Astrocyte (in vitro differentiated cells and primary cell): ENCODE measurements at regions not wholly inside any gene's neighbourhood (a gene's known extent, or its start where the extent isn't known, plus 50 kb on each side); places are given as distances from the start of the nearest gene placed in this dataset.

Experiments used
- DNase-seq: peaks from one replicate; pipeline ENCODE4 v3.0.0-alpha.2; 2010; ENCODE audit warnings: low read depth
- FAIRE-seq: peaks from 2 replicates; lab custom pipeline; 2011; peaks lifted over from hg19 to GRCh38; lab: Jason Lieb, UNC
- H2AFZ ChIP-seq: 2 replicates; pipeline ENCODE4 v1.6.0; 2012; ENCODE audit warnings: low read depth, low read length, inconsistent platforms
- H3K27ac ChIP-seq: 2 replicates; pipeline ENCODE4 v1.5.1; 2011; ENCODE audit warnings: low read depth, low read length, inconsistent platforms
- H3K27me3 ChIP-seq: 2 replicates; pipeline ENCODE4 v1.6.0; 2011; ENCODE audit warnings: low read length, inconsistent platforms; ENCODE audit not compliant: insufficient read depth
- H3K36me3 ChIP-seq: 2 replicates; pipeline ENCODE4 v1.5.1; 2011; ENCODE audit warnings: low read length, inconsistent platforms; ENCODE audit not compliant: insufficient read depth
- H3K4me1 ChIP-seq: 2 replicates; pipeline ENCODE4 v1.5.1; 2011; ENCODE audit warnings: low read length, inconsistent platforms; ENCODE audit not compliant: insufficient read depth
- H3K4me2 ChIP-seq: 2 replicates; pipeline ENCODE4 v1.6.0; 2012; ENCODE audit warnings: low read length, inconsistent platforms
- H3K4me3 ChIP-seq: 2 replicates; pipeline ENCODE4 v1.5.1; 2011; ENCODE audit warnings: low read depth, mild to moderate bottlenecking, low read length, inconsistent platforms; ENCODE audit not compliant: insufficient read depth
- H3K79me2 ChIP-seq: 2 replicates; pipeline ENCODE4 v1.6.0; 2012; ENCODE audit warnings: mild to moderate bottlenecking, low read length, inconsistent platforms; ENCODE audit not compliant: insufficient read depth
- H3K9ac ChIP-seq: 2 replicates; pipeline ENCODE4 v1.6.0; 2012; ENCODE audit warnings: mild to moderate bottlenecking, low read length, inconsistent platforms
- H3K9me3 ChIP-seq: 2 replicates; pipeline ENCODE4 v1.5.1; 2012; ENCODE audit warnings: low read depth, mild to moderate bottlenecking, low read length, inconsistent platforms; ENCODE audit not compliant: insufficient read depth
- H4K20me1 ChIP-seq: 2 replicates; pipeline ENCODE4 v1.6.0; 2012; ENCODE audit warnings: low read length, inconsistent platforms; ENCODE audit not compliant: insufficient read depth
- H3K27ac Mint-ChIP-seq: one replicate; pipeline ENCODE4 v1.8.0; 2021; ENCODE audit warnings: mild to moderate bottlenecking, mixed read lengths; ENCODE audit not compliant: unreplicated experiment
- H3K27me3 Mint-ChIP-seq: one replicate; pipeline ENCODE4 v1.8.0; 2021; ENCODE audit warnings: low read depth, mixed read lengths; ENCODE audit not compliant: unreplicated experiment
- H3K36me3 Mint-ChIP-seq: one replicate; pipeline ENCODE4 v1.8.0; 2021; ENCODE audit warnings: low read depth, mixed read lengths; ENCODE audit not compliant: unreplicated experiment
- H3K4me1 Mint-ChIP-seq: one replicate; pipeline ENCODE4 v1.8.0; 2021; ENCODE audit warnings: low read depth, mixed read lengths; ENCODE audit not compliant: unreplicated experiment
- H3K4me3 Mint-ChIP-seq: one replicate; pipeline ENCODE4 v1.8.0; 2021; ENCODE audit warnings: mild to moderate bottlenecking, moderate library complexity, mixed read lengths; ENCODE audit not compliant: unreplicated experiment
- H3K9me3 Mint-ChIP-seq: one replicate; pipeline ENCODE4 v1.8.0; 2021; ENCODE audit warnings: mild to moderate bottlenecking, mixed read lengths; ENCODE audit not compliant: unreplicated experiment
- EZH2 ChIP-seq: IDR thresholded peaks from 2 replicates; pipeline ENCODE4 v1.6.1; 2012; ENCODE audit warnings: mild to moderate bottlenecking, low read length, inconsistent platforms; ENCODE audit not compliant: insufficient read depth
- TF ChIP-seq, protein P1 (sequence below): IDR thresholded peaks from 2 replicates; pipeline ENCODE4 v1.5.1; 2011; ENCODE audit warnings: low read depth, mild to moderate bottlenecking, inconsistent platforms, low read length, moderate library complexity; ENCODE audit not compliant: insufficient read depth

- H4K20me1 ChIP-seq: no peaks in the 10 kb centered on the region
- H3K4me1 ChIP-seq: no peaks in the 10 kb centered on the region
- DNase-seq (no peak), FAIRE-seq (no peak)
- H3K4me2 ChIP-seq: no peak overlapping the region
- H2AFZ ChIP-seq: no peak overlapping the region
- no peak overlapping the region for H3K9ac ChIP-seq
- H3K27me3 ChIP-seq: no peaks in the 10 kb centered on the region
- no peak overlapping the region for H3K27ac ChIP-seq
- no peak for TF ChIP-seq EZH2
- Mint-ChIP-seq H3K27me3 (no peaks in the 10 kb centered on the region), H3K4me3 (no peak overlapping the region), H3K9me3 (no peaks in the 10 kb centered on the region), H3K4me1 (no peaks in the 10 kb centered on the region), H3K36me3 (no peaks in the 10 kb centered on the region), H3K27ac (no peak overlapping the region)
- no peak overlapping the region for H3K4me3 ChIP-seq
- no peaks in the 10 kb centered on the region for H3K36me3 ChIP-seq
- H3K79me2 ChIP-seq: no peaks in the 10 kb centered on the region
- H3K9me3 ChIP-seq: no peaks in the 10 kb centered on the region
Measured at GRCh38 chr4:117434424-117434823, 349.0 kb upstream of the TRAM1L1 start.

- no peaks in the 10 kb centered on the region for H3K36me3 ChIP-seq
- no peaks in the 10 kb centered on the region for H4K20me1 ChIP-seq
- no peak overlapping the region for H3K4me2 ChIP-seq
- FAIRE-seq: no peak
- peaks cover 5% of the 10 kb centered on the region for H3K9me3 Mint-ChIP-seq
- no peak for DNase-seq
- H3K79me2 ChIP-seq: no peaks in the 10 kb centered on the region
- no peaks in the 10 kb centered on the region for H3K4me1 ChIP-seq
- H3K27me3 ChIP-seq: no peaks in the 10 kb centered on the region
- no peaks in the 10 kb centered on the region for H3K27me3 Mint-ChIP-seq
- H3K27ac ChIP-seq: no peak overlapping the region
- no peak overlapping the region for H3K27ac Mint-ChIP-seq
- no peak overlapping the region for H2AFZ ChIP-seq
- no peaks in the 10 kb centered on the region for H3K36me3 Mint-ChIP-seq
- H3K4me3 ChIP-seq: no peak overlapping the region
- H3K4me1 Mint-ChIP-seq: no peaks in the 10 kb centered on the region
- no peak for TF ChIP-seq EZH2
- TF ChIP-seq, protein P1, sequence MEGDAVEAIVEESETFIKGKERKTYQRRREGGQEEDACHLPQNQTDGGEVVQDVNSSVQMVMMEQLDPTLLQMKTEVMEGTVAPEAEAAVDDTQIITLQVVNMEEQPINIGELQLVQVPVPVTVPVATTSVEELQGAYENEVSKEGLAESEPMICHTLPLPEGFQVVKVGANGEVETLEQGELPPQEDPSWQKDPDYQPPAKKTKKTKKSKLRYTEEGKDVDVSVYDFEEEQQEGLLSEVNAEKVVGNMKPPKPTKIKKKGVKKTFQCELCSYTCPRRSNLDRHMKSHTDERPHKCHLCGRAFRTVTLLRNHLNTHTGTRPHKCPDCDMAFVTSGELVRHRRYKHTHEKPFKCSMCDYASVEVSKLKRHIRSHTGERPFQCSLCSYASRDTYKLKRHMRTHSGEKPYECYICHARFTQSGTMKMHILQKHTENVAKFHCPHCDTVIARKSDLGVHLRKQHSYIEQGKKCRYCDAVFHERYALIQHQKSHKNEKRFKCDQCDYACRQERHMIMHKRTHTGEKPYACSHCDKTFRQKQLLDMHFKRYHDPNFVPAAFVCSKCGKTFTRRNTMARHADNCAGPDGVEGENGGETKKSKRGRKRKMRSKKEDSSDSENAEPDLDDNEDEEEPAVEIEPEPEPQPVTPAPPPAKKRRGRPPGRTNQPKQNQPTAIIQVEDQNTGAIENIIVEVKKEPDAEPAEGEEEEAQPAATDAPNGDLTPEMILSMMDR: no peak
- H3K9ac ChIP-seq: no peak overlapping the region
- H3K9me3 ChIP-seq: no peaks in the 10 kb centered on the region
- no peak overlapping the region for H3K4me3 Mint-ChIP-seq
Measured at GRCh38 chr4:117447925-117448324, 362.5 kb upstream of the TRAM1L1 start.

- Mint-ChIP-seq H3K4me1 (peaks cover 1% of the 10 kb centered on the region), H3K9me3 (peaks cover 1% of the 10 kb centered on the region), H3K27me3 (no peaks in the 10 kb centered on the region), H3K4me3 (no peak overlapping the region), H3K36me3 (no peaks in the 10 kb centered on the region), H3K27ac (no peak overlapping the region)
- Histone ChIP-seq H3K4me2 (no peak overlapping the region), H4K20me1 (no peaks in the 10 kb centered on the region), H3K9ac (no peak overlapping the region), H3K9me3 (no peaks in the 10 kb centered on the region), H3K79me2 (no peaks in the 10 kb centered on the region), H3K4me1 (no peaks in the 10 kb centered on the region), H3K4me3 (no peak overlapping the region), H2AFZ (no peak overlapping the region), H3K27ac (no peak overlapping the region), H3K27me3 (no peaks in the 10 kb centered on the region), H3K36me3 (no peaks in the 10 kb centered on the region)
- TF ChIP-seq, protein P1: no peak
- TF ChIP-seq EZH2: no peak
- DNase-seq (no peak), FAIRE-seq (no peak)
Measured at GRCh38 chr4:117455088-117455487, 369.7 kb upstream of the TRAM1L1 start.
